ENCODE measurements at regions not wholly inside any gene's neighbourhood (a gene's known extent, or its start where the extent isn't known, plus 50 kb on each side); places are given as distances from the start of the nearest gene placed in this dataset.

- no peak for ATAC-seq
- DNase-seq (ENCODE audit: low spot score) = no peak
Measured at GRCh38 chr9:12060067-12060466, 633.1 kb upstream of the TYRP1 start.

- ATAC-seq (no peak), DNase-seq (ENCODE audit: low spot score) (no peak)
Measured at GRCh38 chr9:12060811-12061210, 632.4 kb upstream of the TYRP1 start.

GRCh38 chr9:12065050-12065449 lies 628.1 kb upstream of the TYRP1 start:
- ATAC-seq = no peak
- no peak for DNase-seq (ENCODE audit: low spot score)

GRCh38 chr9:12065686-12066085 lies 627.5 kb upstream of the TYRP1 start:
- ATAC-seq (no peak), DNase-seq (ENCODE audit: low spot score) (no peak)

GRCh38 chr9:12066455-12067035 lies 626.6 kb upstream of the TYRP1 start:
- no peak for ATAC-seq
- DNase-seq (ENCODE audit: low spot score) = no peak

- ATAC-seq = no peak
- no peak for DNase-seq (ENCODE audit: low spot score)
Measured at GRCh38 chr9:12069366-12069765, 623.8 kb upstream of the TYRP1 start.

- DNase-seq (ENCODE audit: low spot score) (no peak), ATAC-seq (no peak)
Measured at GRCh38 chr9:12085399-12085798, 607.8 kb upstream of the TYRP1 start.

GRCh38 chr9:12091865-12092527 lies 601.2 kb upstream of the TYRP1 start:
- ATAC-seq (no peak), DNase-seq (ENCODE audit: low spot score) (no peak)

GRCh38 chr9:12094046-12094445 lies 599.1 kb upstream of the TYRP1 start:
- ATAC-seq (no peak), DNase-seq (ENCODE audit: low spot score) (no peak)

- ATAC-seq (no peak), DNase-seq (ENCODE audit: low spot score) (no peak)
Measured at GRCh38 chr9:12095931-12096330, 597.3 kb upstream of the TYRP1 start.

- ATAC-seq (no peak), DNase-seq (ENCODE audit: low spot score) (no peak)
Measured at GRCh38 chr9:12133416-12133815, 559.8 kb upstream of the TYRP1 start.

- ATAC-seq = no peak
- DNase-seq (ENCODE audit: low spot score) = no peak
Measured at GRCh38 chr9:12141422-12141821, 551.8 kb upstream of the TYRP1 start.

- ATAC-seq = no peak
- DNase-seq (ENCODE audit: low spot score) = no peak
Measured at GRCh38 chr9:12155401-12156134, 537.6 kb upstream of the TYRP1 start.

- no peak for DNase-seq (ENCODE audit: low spot score)
- no peak for ATAC-seq
Measured at GRCh38 chr9:12162181-12162815, 530.9 kb upstream of the TYRP1 start.

GRCh38 chr9:12163723-12164458 lies 529.3 kb upstream of the TYRP1 start:
- DNase-seq (ENCODE audit: low spot score) (no peak), ATAC-seq (no peak)

- ATAC-seq (no peak), DNase-seq (ENCODE audit: low spot score) (no peak)
Measured at GRCh38 chr9:12166518-12166917, 526.7 kb upstream of the TYRP1 start.

GRCh38 chr9:12170456-12170855 lies 522.7 kb upstream of the TYRP1 start:
- DNase-seq (ENCODE audit: low spot score) (no peak), ATAC-seq (no peak)

- DNase-seq (ENCODE audit: low spot score) (no peak), ATAC-seq (no peak)
Measured at GRCh38 chr9:12178634-12179033, 514.6 kb upstream of the TYRP1 start.

GRCh38 chr9:12182806-12183205 lies 510.4 kb upstream of the TYRP1 start:
- DNase-seq (ENCODE audit: low spot score) = no peak
- no peak for ATAC-seq

- DNase-seq (ENCODE audit: low spot score) (no peak), ATAC-seq (no peak)
Measured at GRCh38 chr9:12183321-12183720, 509.9 kb upstream of the TYRP1 start.

- no peak for ATAC-seq
- DNase-seq (ENCODE audit: low spot score) = no peak
Measured at GRCh38 chr9:12185856-12186255, 507.3 kb upstream of the TYRP1 start.

All from left lobe of liver (tissue), 2 donors.